K562 (cell line): ENCODE measurements at regions not wholly inside any gene's neighbourhood (a gene's known extent, or its start where the extent isn't known, plus 50 kb on each side); places are given as distances from the start of the nearest gene placed in this dataset.

Experiments used
- ATAC-seq: fragments of 200-7000 bp; cut with Tn5 transposase; 3 replicates; pipeline ENCODE4 v1.9.1; 2020; ENCODE audit warnings: moderate library complexity
- BruUV-seq: library from RNA; stranded (reverse); fragments of 400-500 nt; replicated peaks from 2 replicates; lab custom pipeline; 2021; lab: Mats Ljungman, UMichigan
- CTCF ChIA-PET: fragments of 300-600 bp; formaldehyde crosslinking; extraction: SDS; loops from one replicate; lab custom pipeline; 2021; ENCODE audit warnings: low intra/inter-chr PET ratio; lab: Yijun Ruan, JAX
- POLR2A ChIA-PET: fragments of 300-600, 350-650 bp; sonication (Branson Sonifier 250); formaldehyde crosslinking; extraction: SDS; loops from one replicate; lab custom pipeline; 2021; ENCODE audit warnings: antibody characterized with exemption, inconsistent platforms; lab: Yijun Ruan, JAX
- DNase-seq, 4 experiments: peaks; one replicate each; pipeline versions ENCODE4 v3.0.0 to v3.0.0-alpha.2; 2011 to 2018; ENCODE audit warnings: low spot score in 3 of 4, mixed read lengths in 3 of 4; ENCODE audit errors: extremely low read depth in 1 of 4
- FAIRE-seq: peaks from 2 replicates; lab custom pipeline; 2011; peaks lifted over from hg19 to GRCh38; lab: Jason Lieb, UNC
- H2AFZ ChIP-seq: 2 replicates; pipeline ENCODE4 v1.6.0; 2011; ENCODE audit warnings: low read depth, low read length, control low read depth, inconsistent platforms
- H3K27ac ChIP-seq: fragments of 200-600 bp; 3 replicates; pipeline ENCODE4 v1.8.0; 2011; ENCODE audit warnings: low read depth, mild to moderate bottlenecking, control low read depth, inconsistent platforms, low read length, moderate library complexity, mixed read lengths; ENCODE audit errors: extremely low read depth
- H3K27me3 ChIP-seq, 2 experiments: fragments of 300-600 bp in 1 of 2; 2 replicates in 1 of 2; 3 replicates in 1 of 2; pipeline versions ENCODE4 v1.6.0 to v1.8.0; 2011; ENCODE audit warnings: inconsistent platforms in 2 of 2, low read length in 2 of 2, mild to moderate bottlenecking in 1 of 2, mixed read lengths in 1 of 2, moderate library complexity in 1 of 2; ENCODE audit not compliant: control insufficient read depth in 2 of 2, insufficient read depth in 2 of 2
- H3K36me3 ChIP-seq: fragments of 300-600 bp; 3 replicates; pipeline ENCODE4 v1.8.0; 2011; ENCODE audit warnings: mild to moderate bottlenecking, low read length, inconsistent platforms; ENCODE audit not compliant: control insufficient read depth, insufficient read depth
- H3K4me1 ChIP-seq, 2 experiments: fragments of 200-600 bp in 1 of 2; replicated peaks in 1 of 2; 2 replicates in 1 of 2; 3 replicates in 1 of 2; pipeline versions ENCODE4 v1.5.1 to v1.8.0; 2011; ENCODE audit warnings: inconsistent platforms in 2 of 2, low read length in 2 of 2, mild to moderate bottlenecking in 1 of 2, mixed read lengths in 1 of 2, moderate library complexity in 1 of 2; ENCODE audit not compliant: control insufficient read depth in 2 of 2, insufficient read depth in 2 of 2
- H3K4me2 ChIP-seq: 2 replicates; pipeline ENCODE4 v1.6.1; 2011; ENCODE audit warnings: low read length, control low read depth, inconsistent platforms, mixed read lengths; ENCODE audit not compliant: insufficient read depth
- H3K4me3 ChIP-seq: fragments of 200-600 bp; sonication (generic), shearing (Covaris generic); 2 replicates; pipeline ENCODE4 v1.5.1; 2016; ENCODE audit warnings: control low read depth, inconsistent platforms
- H3K79me2 ChIP-seq: fragments of 200-600 bp; 3 replicates; pipeline ENCODE4 v1.8.0; 2011; ENCODE audit warnings: low read length, inconsistent platforms; ENCODE audit not compliant: control insufficient read depth, insufficient read depth
- H3K9ac ChIP-seq, 2 experiments: 2 replicates each; pipeline versions ENCODE4 v1.6.0 to v1.6.1; 2011; ENCODE audit warnings: low read depth in 2 of 2, low read length in 2 of 2, control low read depth in 1 of 2, inconsistent platforms in 1 of 2, mild to moderate bottlenecking in 1 of 2, mixed read lengths in 1 of 2; ENCODE audit not compliant: insufficient read depth in 1 of 2
- H3K9me1 ChIP-seq: one replicate; pipeline ENCODE4 v1.6.0; 2011; ENCODE audit warnings: inconsistent platforms, mild to moderate bottlenecking, low read length, moderate library complexity; ENCODE audit not compliant: control insufficient read depth, insufficient read depth
- H3K9me3 ChIP-seq: replicated peaks from 2 replicates; pipeline ENCODE4 v1.5.1; 2011; ENCODE audit warnings: low read depth, low read length, inconsistent platforms; ENCODE audit not compliant: control insufficient read depth, insufficient read depth
- H4K20me1 ChIP-seq: replicated peaks from 2 replicates; pipeline ENCODE4 v1.6.1; 2011; ENCODE audit warnings: low read length, inconsistent platforms, mixed read lengths; ENCODE audit not compliant: control insufficient read depth, insufficient read depth
- ELK3 ChIP-seq: fragments of 450-650 bp; formaldehyde crosslinking; IDR thresholded peaks from 2 replicates; pipeline ENCODE4 v1.4.0; 2020; ENCODE audit warnings: mild to moderate bottlenecking
- EP400 ChIP-seq: fragments of 450-650 bp; IDR thresholded peaks from 2 replicates; pipeline ENCODE4 v1.6.1; 2017; ENCODE audit warnings: antibody characterized with exemption, mild to moderate bottlenecking, moderate library complexity
- ESRRB ChIP-seq: fragments of 250-450 bp; sonication (Bioruptor Pico); IDR thresholded peaks from 2 replicates; pipeline ENCODE4 v1.5.0; 2020; ENCODE audit warnings: mild to moderate bottlenecking, moderate library complexity, borderline replicate concordance
- FOS ChIP-seq: IDR thresholded peaks from 3 replicates; pipeline ENCODE4 v1.6.1; 2011; ENCODE audit not compliant: insufficient read length; ENCODE audit errors: extremely low read depth
- ILK ChIP-seq: fragments of 450-650 bp; IDR thresholded peaks from 2 replicates; pipeline ENCODE4 v1.6.1; 2016; ENCODE audit warnings: missing genetic modification characterization, low read depth, mild to moderate bottlenecking, missing compliant biosample characterization, moderate library complexity, borderline replicate concordance
- KDM1A ChIP-seq, 2 experiments: fragments of 450-650 bp; IDR thresholded peaks; 2 replicates each; pipeline ENCODE4 v1.6.1; 2016; ENCODE audit warnings: mild to moderate bottlenecking in 2 of 2
- KLF10 ChIP-seq: fragments of 250-450 bp; sonication (Bioruptor Pico); IDR thresholded peaks from 2 replicates; pipeline ENCODE4 v1.6.1; 2021; ENCODE audit warnings: matching md5 sums
- LEF1 ChIP-seq: fragments of 450-650 bp; IDR thresholded peaks from 2 replicates; pipeline ENCODE4 v1.6.1; 2016; ENCODE audit warnings: mild to moderate bottlenecking
- MAFK ChIP-seq: IDR thresholded peaks from 2 replicates; pipeline ENCODE4 v1.6.1; 2011; ENCODE audit warnings: low read length, improper control_type of control experiment
- RBM39 ChIP-seq: fragments of 200-400 bp; formaldehyde crosslinking; optimal IDR thresholded peaks from 2 replicates; pipeline ENCODE3; 2018; ENCODE audit warnings: low read depth, low read length
- TEAD1 ChIP-seq, 2 experiments: fragments of 450-650 bp in 1 of 2; sonication (generic) in 1 of 2; formaldehyde crosslinking; IDR thresholded peaks; 2 replicates each; pipeline versions ENCODE4 v1.4.0 to v1.8.0; 2020 to 2022; ENCODE audit warnings: mild to moderate bottlenecking in 2 of 2, missing genetic modification reagents in 1 of 2
- ZBTB40 ChIP-seq, 2 experiments: fragments of 450-650 bp in 1 of 2; sonication (generic) in 1 of 2; formaldehyde crosslinking in 1 of 2; IDR thresholded peaks; 2 replicates each; pipeline versions ENCODE4 v1.7.1 to v1.9.0; 2016 to 2022; ENCODE audit warnings: inconsistent platforms in 1 of 2, mild to moderate bottlenecking in 1 of 2, missing genetic modification reagents in 1 of 2
- WGBS: fragments of 100-300 bp; shearing (Covaris generic); methylation state at CpG from one replicate; pipeline ENCODE4 v1.1.6; 2016; ENCODE audit warnings: low coverage, mixed read lengths; ENCODE audit not compliant: insufficient coverage; ENCODE audit errors: missing lambda C conversion rate; 5-methylcytosine and 5-hydroxymethylcytosine counted together
- in situ Hi-C: fragments of 300-500 bp; cut with MboI; formaldehyde crosslinking; loops from 4 replicates; pipeline ENCODE4 v1.15.0; 2018; ENCODE audit warnings: inconsistent platforms, mixed read lengths
- intact Hi-C: fragments of 100-400 bp; cut with micrococcal nuclease; formaldehyde crosslinking; loops from 2 replicates; pipeline ENCODE4 v1.14.2; 2022

DNA sequence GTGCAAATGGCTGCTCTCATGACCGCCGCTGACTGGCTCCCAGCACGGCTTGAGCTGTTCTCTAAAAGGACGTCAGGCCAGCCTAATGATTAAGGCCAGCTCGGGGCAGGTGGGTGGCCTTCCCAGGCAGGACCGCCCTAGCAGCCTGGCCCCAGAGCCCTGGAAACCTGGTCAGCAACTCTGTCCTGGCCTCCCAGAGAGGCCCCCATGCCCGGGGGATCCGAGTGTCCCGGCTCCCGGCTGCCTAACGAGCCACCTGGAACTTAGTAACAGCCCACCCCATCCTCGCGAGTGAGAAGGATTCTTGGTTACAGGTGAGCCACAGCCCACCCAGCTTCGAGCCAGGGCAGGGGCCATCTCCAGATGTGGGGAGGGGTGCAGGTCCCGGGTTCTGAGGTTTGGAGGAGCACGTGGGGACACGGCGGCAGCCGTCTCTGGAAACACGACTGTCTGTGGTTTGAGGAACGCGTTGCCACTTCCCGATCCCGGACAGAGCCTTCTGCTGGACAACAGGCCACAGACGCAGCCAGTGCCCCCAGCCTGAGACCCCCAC is 73.8 kb upstream of the FBRSL1 start:
- 24% methylated on average over 22 of the region's 25 CpGs for WGBS
- in situ Hi-C loops = loop anchor here (5.0 to 10.0 kb wide), 2 partner anchors 139 to 186 kb away; no protein-coding TSS in a partner anchor
- H3K9me3 ChIP-seq = no peaks in the 10 kb centered on the region
- no peak for ATAC-seq
- no peak overlapping the region for H3K9ac ChIP-seq
- H4K20me1 ChIP-seq = peaks cover 3% of the 10 kb centered on the region; the same call in 1 of the 2 replicates
- no peak overlapping the region for H2AFZ ChIP-seq
- no peak overlapping the region for H3K27ac ChIP-seq
- H3K36me3 ChIP-seq = no peaks in the 10 kb centered on the region
- no peaks in the 10 kb centered on the region for H3K79me2 ChIP-seq
- no peak for TF ChIP-seq MAFK
- no peak for TF ChIP-seq ZBTB40 (IDR thresholded peaks at IDR 0.05)
- TF ChIP-seq ZBTB40 (CRISPR knock-in tag; IDR thresholded peaks at IDR 0.05) = no peak
- TF ChIP-seq TEAD1 (CRISPR knock-in tag; IDR thresholded peaks at IDR 0.05) = no peak
- TF ChIP-seq KDM1A (IDR thresholded peaks at IDR 0.05) = no peak
- no peak for TF ChIP-seq ESRRB (CRISPR knock-in tag)
- TF ChIP-seq KLF10 = no peak
- no peak for TF ChIP-seq LEF1
- TF ChIP-seq RBM39 = no peak
- TF ChIP-seq ELK3 = no peak
- no peak for TF ChIP-seq EP400
- TF ChIP-seq ILK (tag) = no peak
- no peak for TF ChIP-seq FOS
- TF ChIP-seq, all 486 proteins: peak for 0
- Histone ChIP-seq H3K4me3 (no peak overlapping the region), H3K27me3 (peaks cover 8 to 42% of the 10 kb centered on the region in 2 experiments; a peak in 3 of 5 replicates), H3K4me2 (no peak overlapping the region), H3K9me1 (no peaks in the 10 kb centered on the region), H3K4me1 (peaks cover 0 to 41% of the 10 kb centered on the region in 2 experiments; a peak in 2 of 5 replicates)
- ChIA-PET POLR2A (interaction anchor here (0.6 to 1.2 kb wide), 3 partner anchors 43 to 279 kb away, joined by 3 to 4 read pairs (median 3); no protein-coding TSS in a partner anchor), CTCF (interaction anchor here (2.9 to 3.0 kb wide), 2 partner anchors 145 to 199 kb away, joined by 10 to 17 read pairs; no protein-coding TSS in a partner anchor)
- no peak for DNase-seq
- intact Hi-C loops = loop anchor here (10.0 kb wide), 1 partner anchor 261 kb away; no protein-coding TSS in a partner anchor
- no peak for FAIRE-seq
- no TSS peak for BruUV-seq
